ENCODE measurements at regions not wholly inside any gene's neighbourhood (a gene's known extent, or its start where the extent isn't known, plus 50 kb on each side); places are given as distances from the start of the nearest gene placed in this dataset.

DNA sequence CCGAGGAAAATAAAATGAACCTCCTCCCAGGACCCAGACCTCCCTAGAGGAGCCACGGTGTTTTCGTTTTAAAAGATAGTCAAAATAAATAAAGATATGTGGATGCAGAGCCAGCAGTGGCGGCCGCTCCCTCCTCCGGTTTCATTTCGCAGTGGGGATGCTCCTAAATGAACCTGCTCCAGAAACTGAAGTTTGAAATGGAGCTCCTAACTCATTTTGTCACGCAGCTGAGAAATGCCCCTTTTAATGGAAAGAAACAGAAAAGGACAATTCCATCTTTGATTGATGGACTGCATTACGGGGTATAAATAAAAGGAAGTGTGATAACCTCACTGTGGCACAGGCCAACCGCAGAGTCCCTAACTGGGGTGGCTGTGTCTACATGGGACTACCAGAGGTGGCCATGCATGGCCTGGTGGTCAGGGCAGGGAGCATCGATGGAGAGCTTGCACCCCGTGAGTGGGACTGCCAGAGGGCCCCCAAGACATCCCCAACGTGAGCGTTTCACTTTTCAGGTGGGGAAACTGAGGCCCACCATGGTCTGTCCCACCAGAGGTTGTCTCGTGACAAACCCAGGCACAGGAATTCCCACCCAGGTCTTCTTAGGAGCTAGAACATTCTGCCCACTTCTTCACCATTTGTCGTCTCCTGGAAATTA, 426.6 kb downstream of the BRD1 start:
- peaks cover 3% of the 10 kb centered on the region; the same call in 1 of the 3 replicates for H3K9me3 Mint-ChIP-seq
- H3K36me3 Mint-ChIP-seq (ENCODE audit: low read depth), result no peaks in the 10 kb centered on the region
- Histone ChIP-seq H3K27ac (ENCODE audit: low read depth) (no peak overlapping the region), H3K27me3 (ENCODE audit: insufficient read depth) (no peaks in the 10 kb centered on the region), H3K4me2 (no peak overlapping the region), H3K4me3 (no peak overlapping the region), H4K20me1 (replicated peaks; ENCODE audit: insufficient read depth) (no peaks in the 10 kb centered on the region), H3K9me2 (ENCODE audit: insufficient read depth) (no peaks in the 10 kb centered on the region), H3K36me3 (ENCODE audit: insufficient read depth) (no peaks in the 10 kb centered on the region; the same call in 1 of the 2 replicates), H3F3A (replicated peaks; ENCODE audit: low read depth) (no peaks in the 10 kb centered on the region), H3K4me1 (ENCODE audit: insufficient read depth) (no peaks in the 10 kb centered on the region), H2AFZ (no peak overlapping the region), H3K79me2 (replicated peaks; ENCODE audit: insufficient read depth) (no peaks in the 10 kb centered on the region)
- no peak for DNase-seq (ENCODE audit: low spot score)
- no peak overlapping the region for H3K4me3 Mint-ChIP-seq
- H3K27ac Mint-ChIP-seq, result no peak overlapping the region
- TF ChIP-seq EZH2phosphoT487 (IDR thresholded peaks at IDR 0.05; ENCODE audit: unreplicated experiment) (no peak), ZNF114 (CRISPR knock-in tag; IDR thresholded peaks at IDR 0.05) (no peak), STAT1 (IDR thresholded peaks at IDR 0.05; ENCODE audit: unreplicated experiment) (no peak), EZH2 (IDR thresholded peaks at IDR 0.05; ENCODE audit: low read depth, unreplicated experiment) (no peak)
- TF ChIP-seq, protein P1, sequence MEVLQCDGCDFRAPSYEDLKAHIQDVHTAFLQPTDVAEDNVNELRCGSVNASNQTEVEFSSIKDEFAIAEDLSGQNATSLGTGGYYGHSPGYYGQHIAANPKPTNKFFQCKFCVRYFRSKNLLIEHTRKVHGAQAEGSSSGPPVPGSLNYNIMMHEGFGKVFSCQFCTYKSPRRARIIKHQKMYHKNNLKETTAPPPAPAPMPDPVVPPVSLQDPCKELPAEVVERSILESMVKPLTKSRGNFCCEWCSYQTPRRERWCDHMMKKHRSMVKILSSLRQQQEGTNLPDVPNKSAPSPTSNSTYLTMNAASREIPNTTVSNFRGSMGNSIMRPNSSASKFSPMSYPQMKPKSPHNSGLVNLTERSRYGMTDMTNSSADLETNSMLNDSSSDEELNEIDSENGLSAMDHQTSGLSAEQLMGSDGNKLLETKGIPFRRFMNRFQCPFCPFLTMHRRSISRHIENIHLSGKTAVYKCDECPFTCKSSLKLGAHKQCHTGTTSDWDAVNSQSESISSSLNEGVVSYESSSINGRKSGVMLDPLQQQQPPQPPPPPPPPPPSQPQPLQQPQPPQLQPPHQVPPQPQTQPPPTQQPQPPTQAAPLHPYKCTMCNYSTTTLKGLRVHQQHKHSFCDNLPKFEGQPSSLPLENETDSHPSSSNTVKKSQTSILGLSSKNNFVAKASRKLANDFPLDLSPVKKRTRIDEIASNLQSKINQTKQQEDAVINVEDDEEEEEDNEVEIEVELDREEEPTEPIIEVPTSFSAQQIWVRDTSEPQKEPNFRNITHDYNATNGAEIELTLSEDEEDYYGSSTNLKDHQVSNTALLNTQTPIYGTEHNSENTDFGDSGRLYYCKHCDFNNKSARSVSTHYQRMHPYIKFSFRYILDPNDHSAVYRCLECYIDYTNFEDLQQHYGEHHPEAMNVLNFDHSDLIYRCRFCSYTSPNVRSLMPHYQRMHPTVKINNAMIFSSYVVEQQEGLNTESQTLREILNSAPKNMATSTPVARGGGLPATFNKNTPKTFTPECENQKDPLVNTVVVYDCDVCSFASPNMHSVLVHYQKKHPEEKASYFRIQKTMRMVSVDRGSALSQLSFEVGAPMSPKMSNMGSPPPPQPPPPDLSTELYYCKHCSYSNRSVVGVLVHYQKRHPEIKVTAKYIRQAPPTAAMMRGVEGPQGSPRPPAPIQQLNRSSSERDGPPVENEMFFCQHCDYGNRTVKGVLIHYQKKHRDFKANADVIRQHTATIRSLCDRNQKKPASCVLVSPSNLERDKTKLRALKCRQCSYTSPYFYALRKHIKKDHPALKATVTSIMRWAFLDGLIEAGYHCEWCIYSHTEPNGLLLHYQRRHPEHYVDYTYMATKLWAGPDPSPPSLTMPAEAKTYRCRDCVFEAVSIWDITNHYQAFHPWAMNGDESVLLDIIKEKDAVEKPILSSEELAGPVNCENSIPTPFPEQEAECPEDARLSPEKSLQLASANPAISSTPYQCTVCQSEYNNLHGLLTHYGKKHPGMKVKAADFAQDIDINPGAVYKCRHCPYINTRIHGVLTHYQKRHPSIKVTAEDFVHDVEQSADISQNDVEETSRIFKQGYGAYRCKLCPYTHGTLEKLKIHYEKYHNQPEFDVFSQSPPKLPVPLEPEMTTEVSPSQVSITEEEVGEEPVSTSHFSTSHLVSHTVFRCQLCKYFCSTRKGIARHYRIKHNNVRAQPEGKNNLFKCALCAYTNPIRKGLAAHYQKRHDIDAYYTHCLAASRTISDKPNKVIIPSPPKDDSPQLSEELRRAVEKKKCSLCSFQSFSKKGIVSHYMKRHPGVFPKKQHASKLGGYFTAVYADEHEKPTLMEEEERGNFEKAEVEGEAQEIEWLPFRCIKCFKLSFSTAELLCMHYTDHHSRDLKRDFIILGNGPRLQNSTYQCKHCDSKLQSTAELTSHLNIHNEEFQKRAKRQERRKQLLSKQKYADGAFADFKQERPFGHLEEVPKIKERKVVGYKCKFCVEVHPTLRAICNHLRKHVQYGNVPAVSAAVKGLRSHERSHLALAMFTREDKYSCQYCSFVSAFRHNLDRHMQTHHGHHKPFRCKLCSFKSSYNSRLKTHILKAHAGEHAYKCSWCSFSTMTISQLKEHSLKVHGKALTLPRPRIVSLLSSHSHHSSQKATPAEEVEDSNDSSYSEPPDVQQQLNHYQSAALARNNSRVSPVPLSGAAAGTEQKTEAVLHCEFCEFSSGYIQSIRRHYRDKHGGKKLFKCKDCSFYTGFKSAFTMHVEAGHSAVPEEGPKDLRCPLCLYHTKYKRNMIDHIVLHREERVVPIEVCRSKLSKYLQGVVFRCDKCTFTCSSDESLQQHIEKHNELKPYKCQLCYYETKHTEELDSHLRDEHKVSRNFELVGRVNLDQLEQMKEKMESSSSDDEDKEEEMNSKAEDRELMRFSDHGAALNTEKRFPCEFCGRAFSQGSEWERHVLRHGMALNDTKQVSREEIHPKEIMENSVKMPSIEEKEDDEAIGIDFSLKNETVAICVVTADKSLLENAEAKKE (CRISPR knock-in tag; IDR thresholded peaks at IDR 0.05), result no peak
- ATAC-seq, result no peak
- H3K27me3 Mint-ChIP-seq (ENCODE audit: insufficient read depth, low read depth, poor library complexity), result peaks cover 4% of the 10 kb centered on the region
- peaks cover 3% of the 10 kb centered on the region for H3K4me1 Mint-ChIP-seq

All from GM23338 (cell line).